ENCODE measurements at regions not wholly inside any gene's neighbourhood (a gene's known extent, or its start where the extent isn't known, plus 50 kb on each side); places are given as distances from the start of the nearest gene placed in this dataset.

- peak; percentile 20 to 66 for DNase-seq
- peak; percentile 84 for ATAC-seq
- Mint-ChIP-seq H3K4me1 (peaks cover 72% of the 10 kb centered on the region), H3K27me3 (peaks cover 8% of the 10 kb centered on the region), H3K9me3 (peaks cover 0 to 7% of the 10 kb centered on the region in 2 donors), H3K4me3 (peak overlapping the region in 1 of 2 donors; percentile 27), H3K27ac (no peak overlapping the region)
Observed at GRCh38 chr13:44302940-44303575, 70.6 kb upstream of the SERP2 start.

- DNase-seq, result peak in 1 of 2 donors; percentile 18
- peaks cover 72% of the 10 kb centered on the region for H3K4me1 Mint-ChIP-seq
Observed at GRCh38 chr13:44303681-44304432, 69.8 kb upstream of the SERP2 start.

DNA sequence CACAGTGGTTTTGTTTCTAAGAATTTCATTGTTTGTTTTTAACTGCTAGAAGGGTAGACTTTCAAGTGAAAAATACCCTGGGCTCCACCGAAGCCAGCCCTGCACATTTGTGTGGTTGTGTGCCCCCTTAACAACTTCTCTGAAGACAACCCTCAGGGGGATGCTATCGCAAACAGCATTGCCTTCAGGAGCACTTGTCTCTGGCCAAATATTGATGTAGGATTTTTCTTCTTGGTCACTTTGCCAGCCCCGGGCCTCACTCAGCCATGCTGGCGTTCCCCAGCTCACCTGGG is 69.2 kb upstream of the SERP2 start:
- H3K4me3 Mint-ChIP-seq, result peak overlapping the region; percentile 11 to 54
- H3K9me3 Mint-ChIP-seq, result peaks cover 0 to 7% of the 10 kb centered on the region in 2 donors
- peak overlapping the region; percentile 10 to 47 for H3K27ac Mint-ChIP-seq
- peaks cover 8% of the 10 kb centered on the region for H3K27me3 Mint-ChIP-seq
- DNase-seq (no peak), ATAC-seq (no peak)
- H3K4me1 Mint-ChIP-seq, result peaks cover 72% of the 10 kb centered on the region

More at GRCh38 chr13:44303681-44304432, 69.8 kb upstream of the SERP2 start:
- Mint-ChIP-seq H3K27me3 (peaks cover 8% of the 10 kb centered on the region), H3K27ac (no peak overlapping the region), H3K4me3 (peak overlapping the region in 1 of 2 donors; percentile 54), H3K9me3 (peaks cover 0 to 7% of the 10 kb centered on the region in 2 donors)
- peak; percentile 45 for ATAC-seq

GRCh38 chr13:44305286-44305685 is 68.3 kb upstream of the SERP2 start:
- H3K4me3 Mint-ChIP-seq, result no peak overlapping the region

GRCh38 chr13:44305917-44306370 is 67.7 kb upstream of the SERP2 start:
- Mint-ChIP-seq H3K9me3 (peaks cover 0 to 7% of the 10 kb centered on the region in 2 donors), H3K27me3 (peaks cover 8% of the 10 kb centered on the region), H3K4me3 (peak overlapping the region; percentile 32 to 67), H3K4me1 (peaks cover 68% of the 10 kb centered on the region), H3K27ac (peak overlapping the region in 1 of 2 donors; percentile 92)
- ATAC-seq, result no peak
- no peak for DNase-seq

More at GRCh38 chr13:44305286-44305685, 68.3 kb upstream of the SERP2 start:
- H3K9me3 Mint-ChIP-seq, result peaks cover 0 to 7% of the 10 kb centered on the region in 2 donors
- peaks cover 72% of the 10 kb centered on the region for H3K4me1 Mint-ChIP-seq
- peaks cover 8% of the 10 kb centered on the region for H3K27me3 Mint-ChIP-seq
- ATAC-seq (no peak), DNase-seq (no peak)
- peak overlapping the region in 1 of 2 donors; percentile 92 for H3K27ac Mint-ChIP-seq

GRCh38 chr13:44306371-44307192 is 67.0 kb upstream of the SERP2 start:
- Mint-ChIP-seq H3K27me3 (peaks cover 8% of the 10 kb centered on the region), H3K4me1 (peaks cover 62% of the 10 kb centered on the region), H3K27ac (peak overlapping the region; percentile 14 to 92), H3K4me3 (peak overlapping the region; percentile 32 to 35), H3K9me3 (peaks cover 0 to 2% of the 10 kb centered on the region in 2 donors)
- DNase-seq, result no peak
- ATAC-seq, result no peak

GRCh38 chr13:44307255-44307654 is 66.4 kb upstream of the SERP2 start:
- H3K9me3 Mint-ChIP-seq, result no peaks in the 10 kb centered on the region
- H3K27me3 Mint-ChIP-seq, result peaks cover 8% of the 10 kb centered on the region
- peak overlapping the region; percentile 40 to 68 for H3K27ac Mint-ChIP-seq

DNA sequence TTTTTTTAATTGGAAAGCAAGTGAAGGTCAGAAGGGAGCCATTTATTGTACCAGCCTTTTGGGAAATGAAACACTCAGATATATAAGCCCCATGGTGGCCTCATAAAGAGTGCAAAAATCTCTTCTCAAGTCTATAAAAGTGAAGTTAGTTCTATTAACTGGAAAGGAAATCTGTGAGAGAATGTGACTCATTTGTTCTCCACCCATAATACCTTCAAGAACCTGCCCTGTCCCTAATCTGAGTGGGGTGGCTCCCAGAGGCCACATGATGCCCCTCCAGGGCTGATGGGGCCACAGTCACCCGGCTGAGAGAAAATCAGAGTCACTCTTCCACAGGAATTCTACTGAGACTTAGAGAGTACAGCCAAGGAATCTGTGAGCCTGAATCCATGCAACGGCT is 65.8 kb upstream of the SERP2 start:
- Mint-ChIP-seq H3K27ac (peak overlapping the region in 1 of 2 donors; percentile 68), H3K9me3 (no peaks in the 10 kb centered on the region), H3K4me1 (peaks cover 54% of the 10 kb centered on the region), H3K27me3 (peaks cover 8% of the 10 kb centered on the region), H3K4me3 (no peak overlapping the region)
- DNase-seq (no peak), ATAC-seq (no peak)

More at GRCh38 chr13:44307255-44307654, 66.4 kb upstream of the SERP2 start:
- DNase-seq, result no peak
- ATAC-seq, result no peak
- Mint-ChIP-seq H3K4me3 (no peak overlapping the region), H3K4me1 (peaks cover 55% of the 10 kb centered on the region)

GRCh38 chr13:44308352-44308751 is 65.3 kb upstream of the SERP2 start:
- ATAC-seq (no peak), DNase-seq (no peak)
- H3K27me3 Mint-ChIP-seq, result peaks cover 8% of the 10 kb centered on the region
- H3K27ac Mint-ChIP-seq, result no peak overlapping the region
- H3K4me3 Mint-ChIP-seq, result no peak overlapping the region
- peaks cover 54% of the 10 kb centered on the region for H3K4me1 Mint-ChIP-seq
- H3K9me3 Mint-ChIP-seq, result no peaks in the 10 kb centered on the region

GRCh38 chr13:44309794-44310757 is 63.5 kb upstream of the SERP2 start:
- ATAC-seq (no peak), DNase-seq (no peak)
- Mint-ChIP-seq H3K4me1 (peaks cover 42% of the 10 kb centered on the region), H3K4me3 (no peak overlapping the region), H3K27ac (no peak overlapping the region), H3K27me3 (peaks cover 8% of the 10 kb centered on the region), H3K9me3 (no peaks in the 10 kb centered on the region)

- DNase-seq (no peak), ATAC-seq (no peak)
- no peak overlapping the region for H3K4me3 Mint-ChIP-seq
- H3K4me1 Mint-ChIP-seq, result peaks cover 31% of the 10 kb centered on the region
- no peaks in the 10 kb centered on the region for H3K9me3 Mint-ChIP-seq
- H3K27me3 Mint-ChIP-seq, result peaks cover 8% of the 10 kb centered on the region
- no peak overlapping the region for H3K27ac Mint-ChIP-seq
Observed at GRCh38 chr13:44311011-44311780, 62.4 kb upstream of the SERP2 start.

GRCh38 chr13:44312131-44312530 is 61.5 kb upstream of the SERP2 start:
- Mint-ChIP-seq H3K4me3 (no peak overlapping the region), H3K4me1 (peaks cover 22% of the 10 kb centered on the region), H3K9me3 (no peaks in the 10 kb centered on the region), H3K27ac (peak overlapping the region in 1 of 2 donors; percentile 89), H3K27me3 (peaks cover 2% of the 10 kb centered on the region)
- ATAC-seq, result no peak
- no peak for DNase-seq

- H3K27ac Mint-ChIP-seq, result peak overlapping the region; percentile 3 to 89
- peak overlapping the region in 1 of 2 donors; percentile 25 for H3K4me3 Mint-ChIP-seq
- DNase-seq (peak in 1 of 2 donors; percentile 44), ATAC-seq (peak; percentile 96)
- H3K27me3 Mint-ChIP-seq, result no peaks in the 10 kb centered on the region
- no peaks in the 10 kb centered on the region for H3K9me3 Mint-ChIP-seq
- peaks cover 13% of the 10 kb centered on the region for H3K4me1 Mint-ChIP-seq
Observed at GRCh38 chr13:44312834-44313551, 60.6 kb upstream of the SERP2 start.

Data from stimulated activated naive CD8-positive, alpha-beta T cell treated with anti-CD3 and anti-CD28 coated beads, Interleukin-15, amount 100 ng/mL, for 72 hours (primary cell).